ENCODE measurements at regions not wholly inside any gene's neighbourhood (a gene's known extent, or its start where the extent isn't known, plus 50 kb on each side); places are given as distances from the start of the nearest gene placed in this dataset.
"Not testable (repeated sequence)": the region's sequence is repeated elsewhere in the genome, so short reads cannot be mapped to it uniquely, and the experiment has no call there.

DNA sequence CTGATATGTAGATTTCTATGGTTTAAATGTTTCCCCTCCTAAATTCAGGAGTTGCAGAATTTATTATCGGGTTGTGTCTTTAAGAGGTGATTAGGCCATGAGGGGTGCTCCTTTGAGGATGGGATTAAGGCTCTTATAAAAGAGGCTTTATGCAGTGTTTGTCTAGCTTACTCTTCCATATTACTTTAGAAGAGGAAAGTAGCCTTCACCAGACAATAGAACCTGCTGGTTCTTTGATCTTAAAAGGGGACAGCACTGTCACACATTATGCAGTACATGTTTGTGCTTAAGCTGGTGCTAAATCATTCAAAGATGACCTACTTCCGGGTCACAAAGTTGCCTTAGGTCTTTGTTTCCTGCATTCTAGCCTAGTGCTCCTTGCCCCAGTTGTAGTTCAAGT is 81.0 kb downstream of the CPXCR1 start:
- DNase-seq = no peak
- in situ Hi-C loops (cut with MboI; ENCODE audit: low pct_unique_long_range_greater_than_20kb, low sequenced_read_pairs) = no loop called here

DNA sequence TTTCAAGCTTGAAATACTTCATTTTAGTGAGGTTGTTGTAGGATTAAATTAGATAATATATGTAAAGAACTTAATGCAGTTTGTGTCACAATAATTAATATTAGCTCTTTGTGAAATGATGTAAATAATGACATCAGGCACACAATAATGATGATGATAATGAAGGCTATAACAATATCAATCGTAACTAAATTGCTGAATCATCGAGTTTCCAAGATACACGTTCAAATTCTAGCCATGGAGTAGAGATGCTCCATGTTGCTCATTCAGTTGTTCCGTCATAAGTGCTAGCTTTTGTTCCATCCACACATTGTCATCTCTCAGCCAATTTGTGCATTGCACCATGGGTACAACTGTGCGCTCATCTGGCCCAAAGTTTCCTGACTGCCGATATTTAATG is 83.1 kb downstream of the CPXCR1 start:
- in situ Hi-C loops (cut with MboI; ENCODE audit: low pct_unique_long_range_greater_than_20kb, low sequenced_read_pairs) = no loop called here
- DNase-seq = no peak

DNA sequence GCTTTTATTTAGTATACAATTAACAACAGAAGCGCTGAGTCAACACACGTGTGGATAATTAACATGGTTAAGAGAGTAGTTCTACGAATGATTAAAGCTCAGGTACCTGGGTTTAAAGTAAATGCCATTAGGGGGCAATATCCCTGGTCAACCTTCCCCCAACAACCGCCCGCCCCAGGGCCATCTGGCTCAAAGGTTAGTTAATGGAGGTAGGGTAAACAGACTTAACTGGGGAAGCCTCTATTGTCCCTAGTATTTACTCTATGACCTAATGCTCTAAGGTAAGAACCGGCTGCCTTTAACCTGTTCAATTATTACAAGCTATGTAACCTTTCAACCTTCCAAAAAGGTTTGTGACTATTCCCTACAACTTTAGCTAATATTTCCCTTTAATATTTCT is 90.7 kb downstream of the CPXCR1 start:
- in situ Hi-C loops (cut with MboI; ENCODE audit: low pct_unique_long_range_greater_than_20kb, low sequenced_read_pairs); DNase-seq: not testable (repeated sequence)

DNA sequence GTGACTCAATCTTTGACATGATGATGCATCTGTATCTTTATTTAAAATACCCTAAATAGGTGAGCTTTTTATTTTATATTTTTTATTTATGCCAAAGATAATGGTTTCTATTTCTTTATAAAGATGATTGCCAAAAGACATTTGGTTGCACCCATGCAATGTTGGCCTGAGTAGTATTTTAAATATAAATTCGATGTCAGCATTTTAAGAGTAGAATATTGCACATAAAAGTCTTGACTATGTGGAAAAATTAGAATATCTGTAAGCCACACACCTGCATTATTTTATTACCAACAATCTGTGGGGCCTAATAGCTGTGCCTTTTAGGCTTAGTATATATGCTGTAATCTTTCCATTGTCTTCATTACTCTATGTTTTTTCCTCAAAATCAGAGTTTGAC is 91.4 kb downstream of the CPXCR1 start:
- DNase-seq = no peak

DNA sequence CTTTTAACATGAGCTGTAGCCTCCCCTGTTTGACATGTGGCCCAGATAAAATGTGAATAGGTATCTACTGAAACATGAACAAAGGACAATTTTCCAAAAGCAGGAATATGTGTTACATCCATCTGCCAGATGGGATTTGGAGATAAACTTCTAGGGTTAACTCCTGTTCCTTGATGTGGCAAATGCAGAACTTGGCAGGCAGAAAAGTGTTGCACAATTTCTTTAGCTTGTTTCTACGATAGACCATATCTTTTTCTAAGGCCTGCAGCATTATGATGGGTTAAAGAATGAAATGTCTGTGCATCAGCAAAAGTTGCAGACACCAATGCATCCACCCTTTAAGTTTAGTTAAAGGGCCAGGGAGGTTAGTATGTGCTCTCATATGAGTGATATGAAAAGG is 96.8 kb downstream of the CPXCR1 start:
- DNase-seq; in situ Hi-C loops (cut with MboI; ENCODE audit: low pct_unique_long_range_greater_than_20kb, low sequenced_read_pairs): not testable (repeated sequence)

More for the DNA sequence above, 91.4 kb downstream of the CPXCR1 start:
- in situ Hi-C loops (cut with MboI; ENCODE audit: low pct_unique_long_range_greater_than_20kb, low sequenced_read_pairs) = no loop called here

DNA sequence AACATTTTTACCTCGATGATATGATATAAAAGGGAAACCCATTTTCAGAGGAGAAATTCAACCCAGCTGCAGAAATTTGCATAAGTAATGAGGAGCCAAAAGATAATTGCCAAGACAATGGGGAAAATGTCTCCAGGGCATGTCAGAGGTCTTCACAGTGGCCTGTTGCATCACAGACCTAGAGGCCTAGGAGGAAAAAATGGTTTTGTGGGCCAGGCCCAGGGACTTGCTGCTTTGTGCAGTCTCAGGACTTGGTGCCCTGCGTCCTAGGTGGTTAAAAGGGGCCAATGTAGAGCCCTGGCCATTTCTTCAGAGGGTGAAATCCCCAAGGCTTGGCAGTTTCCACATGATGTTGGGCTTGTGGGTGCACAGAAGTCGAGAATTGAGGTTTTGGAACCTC is 106.9 kb downstream of the CPXCR1 start:
- DNase-seq = no peak
- in situ Hi-C loops (cut with MboI; ENCODE audit: low pct_unique_long_range_greater_than_20kb, low sequenced_read_pairs) = no loop called here

DNA sequence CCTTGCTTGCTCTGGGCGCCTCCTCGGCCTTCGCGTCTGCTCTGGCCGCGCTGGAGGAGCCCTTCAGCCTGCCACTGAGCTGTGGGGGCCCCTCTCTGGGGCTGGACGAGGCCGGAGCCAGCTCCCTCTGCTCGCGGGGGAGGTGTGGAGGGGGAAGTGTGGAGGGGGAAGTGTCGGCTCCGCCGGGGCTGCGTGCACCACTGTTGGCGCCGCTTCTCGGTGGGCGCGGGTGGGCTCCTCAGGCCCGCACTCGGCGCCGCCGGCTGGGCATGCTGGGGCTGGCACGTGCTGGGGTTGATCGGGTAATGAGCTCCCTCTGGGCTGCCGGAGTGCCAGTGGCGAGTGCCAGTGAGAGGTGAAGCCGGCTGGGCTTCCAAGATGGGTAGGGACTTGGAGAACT is 116.7 kb downstream of the CPXCR1 start:
- no peak for DNase-seq
- in situ Hi-C loops (cut with MboI; ENCODE audit: low pct_unique_long_range_greater_than_20kb, low sequenced_read_pairs) = no loop called here

DNA sequence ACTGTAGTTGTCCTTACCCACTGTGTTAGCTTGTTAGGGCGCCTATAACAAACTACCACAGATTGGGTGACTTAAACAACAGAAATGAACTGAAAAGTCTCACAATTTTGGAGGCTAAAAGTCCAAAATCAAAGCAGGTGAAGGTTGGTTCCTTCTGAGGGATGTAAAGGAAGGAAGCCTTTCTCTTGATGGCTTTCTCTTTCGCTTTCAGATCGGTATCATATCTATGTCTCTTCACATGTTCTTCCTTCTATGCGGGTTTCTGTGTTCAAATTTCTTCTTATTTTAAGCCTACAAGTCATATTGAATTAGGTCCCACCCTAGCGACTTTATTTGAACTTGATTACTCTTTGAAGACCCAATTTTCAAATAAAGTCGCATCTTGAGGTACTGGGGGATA is 118.6 kb downstream of the CPXCR1 start:
- in situ Hi-C loops (cut with MboI; ENCODE audit: low pct_unique_long_range_greater_than_20kb, low sequenced_read_pairs) = no loop called here
- DNase-seq = no peak

DNA sequence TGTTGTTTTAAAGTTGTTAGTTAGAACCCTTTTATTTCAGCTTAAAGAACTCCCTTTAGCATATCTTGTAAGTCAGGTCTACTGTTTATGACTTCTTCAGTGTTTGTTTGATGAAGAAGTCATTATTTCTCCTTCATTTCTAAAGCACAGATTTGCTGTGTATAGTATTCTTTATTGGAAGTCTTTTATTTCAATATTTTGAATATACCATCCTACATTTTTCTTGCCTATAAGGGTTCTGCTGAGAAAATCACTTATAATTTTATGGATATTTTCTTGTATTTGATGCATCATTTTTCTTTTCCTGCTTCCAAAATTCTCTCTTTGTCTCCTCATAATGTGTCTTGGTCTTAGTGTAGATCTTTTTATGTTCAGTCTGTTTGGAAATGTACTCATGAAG is 134.5 kb downstream of the CPXCR1 start:
- in situ Hi-C loops (cut with MboI; ENCODE audit: low pct_unique_long_range_greater_than_20kb, low sequenced_read_pairs) = no loop called here
- DNase-seq = no peak

DNA sequence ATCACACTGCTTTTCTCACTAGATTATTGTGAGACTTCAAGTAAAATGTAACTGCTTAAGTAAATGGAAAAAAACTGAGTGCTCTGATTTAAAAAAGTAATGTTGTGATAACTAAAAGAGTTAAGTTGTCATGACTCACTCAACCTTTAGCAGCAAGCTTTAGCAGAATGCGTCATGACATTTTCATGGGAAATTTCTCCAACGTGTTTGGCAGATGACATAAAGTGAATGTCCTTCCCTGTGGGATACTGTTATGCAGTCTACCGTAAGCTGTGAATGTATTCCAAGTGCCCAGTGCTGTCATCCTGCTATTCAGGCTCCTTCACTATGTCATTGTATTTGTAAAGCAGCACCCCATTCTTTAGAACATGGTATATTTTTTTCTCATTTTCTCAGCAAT is 136.2 kb downstream of the CPXCR1 start:
- in situ Hi-C loops (cut with MboI; ENCODE audit: low pct_unique_long_range_greater_than_20kb, low sequenced_read_pairs) = no loop called here
- DNase-seq = no peak

DNA sequence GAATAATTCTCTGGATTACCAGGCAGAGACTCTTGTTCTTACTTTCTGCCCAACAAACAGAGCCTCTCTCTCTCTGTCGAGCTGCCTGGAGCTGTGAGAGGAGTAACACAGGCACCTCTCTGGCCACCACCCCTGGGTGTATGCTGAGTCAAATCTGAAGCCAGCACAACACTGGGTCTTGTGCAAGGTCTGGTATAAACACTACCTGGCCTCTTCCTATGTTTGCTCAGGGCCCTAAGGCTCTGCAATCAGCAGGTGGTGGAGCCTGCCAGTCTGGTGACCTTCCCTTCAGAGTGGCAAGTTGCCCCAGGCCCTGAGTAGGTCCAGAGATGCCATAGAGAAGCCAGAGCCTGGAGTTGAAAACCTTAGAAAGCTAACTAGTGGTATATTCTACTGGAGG is 139.9 kb downstream of the CPXCR1 start:
- in situ Hi-C loops (cut with MboI; ENCODE audit: low pct_unique_long_range_greater_than_20kb, low sequenced_read_pairs) = no loop called here
- DNase-seq = no peak

DNA sequence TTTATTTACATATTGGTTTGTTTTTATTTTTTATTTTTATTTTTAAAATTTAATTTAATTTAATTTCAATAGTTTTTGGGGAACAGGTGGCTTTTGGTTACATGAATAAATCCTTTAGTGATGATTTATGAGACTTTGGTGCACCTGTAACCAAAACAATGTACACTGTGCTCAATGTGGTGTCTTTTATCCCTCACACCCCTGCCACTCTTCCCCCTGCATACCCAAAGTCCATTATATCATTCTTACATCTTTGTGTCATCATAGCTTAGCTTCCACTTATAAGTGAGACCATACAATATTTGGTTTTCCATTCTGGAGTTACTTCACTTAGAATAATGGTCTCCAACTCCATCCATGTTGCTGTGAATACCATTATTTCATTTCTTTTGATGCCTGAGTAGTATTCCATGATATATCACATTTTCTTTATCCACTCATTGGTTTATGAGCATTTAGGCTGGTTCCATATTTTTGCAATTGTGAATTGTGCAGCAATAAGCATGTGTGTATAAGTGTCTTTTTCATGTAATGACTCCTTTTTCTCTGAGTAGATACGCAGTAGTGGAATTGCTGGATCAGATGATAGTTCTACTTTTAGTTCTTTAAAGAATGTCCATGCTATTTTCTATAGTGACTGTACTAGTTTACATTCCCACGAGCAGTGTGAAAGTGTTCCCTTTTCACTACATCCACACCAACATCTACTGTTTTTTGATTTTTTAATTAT is 157.1 kb downstream of the CPXCR1 start:
- in situ Hi-C loops (cut with MboI; ENCODE audit: low pct_unique_long_range_greater_than_20kb, low sequenced_read_pairs) = no loop called here

DNA sequence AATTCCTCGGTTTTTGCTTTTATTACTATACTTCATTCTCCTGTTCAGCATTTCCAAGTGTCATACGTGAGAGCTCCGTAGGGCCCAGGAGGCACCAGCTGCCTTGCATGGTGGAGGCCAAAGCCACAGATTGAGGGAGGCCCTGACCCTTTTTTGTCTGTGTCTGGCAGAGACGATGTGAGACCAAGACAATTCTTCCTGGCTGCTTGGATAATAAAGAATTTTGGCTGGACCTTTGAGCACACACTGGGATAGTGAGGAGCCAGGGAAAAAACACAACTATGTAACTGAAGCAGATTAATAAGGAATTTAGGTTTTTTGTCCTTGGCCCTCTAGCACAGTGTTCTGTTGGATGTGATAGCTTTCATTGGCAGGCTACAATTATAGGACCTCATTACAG is 161.0 kb downstream of the CPXCR1 start:
- in situ Hi-C loops (cut with MboI; ENCODE audit: low pct_unique_long_range_greater_than_20kb, low sequenced_read_pairs) = no loop called here
- DNase-seq = no peak

More for the DNA sequence above, 157.1 kb downstream of the CPXCR1 start:
- DNase-seq = peak; percentile 50

DNA sequence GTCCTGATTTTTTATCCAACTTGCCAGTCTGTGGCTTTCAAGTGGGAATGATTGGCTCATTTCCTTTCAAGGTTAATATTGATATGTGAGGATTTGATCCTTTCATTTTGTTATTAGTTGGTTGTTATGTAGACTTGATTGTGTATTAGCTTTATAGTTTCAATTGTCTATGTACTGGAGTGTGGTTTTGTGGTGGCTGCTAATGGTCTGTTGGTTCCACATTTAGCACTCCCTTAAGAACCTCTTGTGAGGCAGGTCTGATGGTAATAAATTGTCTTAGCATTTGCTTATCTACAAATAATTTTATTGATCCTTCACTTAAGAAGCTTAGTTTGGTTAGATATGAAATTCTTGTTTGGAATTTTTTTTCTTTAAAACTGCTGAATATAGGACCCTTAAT is 190.6 kb downstream of the CPXCR1 start:
- in situ Hi-C loops (cut with MboI; ENCODE audit: low pct_unique_long_range_greater_than_20kb, low sequenced_read_pairs) = no loop called here
- DNase-seq = no peak

DNA sequence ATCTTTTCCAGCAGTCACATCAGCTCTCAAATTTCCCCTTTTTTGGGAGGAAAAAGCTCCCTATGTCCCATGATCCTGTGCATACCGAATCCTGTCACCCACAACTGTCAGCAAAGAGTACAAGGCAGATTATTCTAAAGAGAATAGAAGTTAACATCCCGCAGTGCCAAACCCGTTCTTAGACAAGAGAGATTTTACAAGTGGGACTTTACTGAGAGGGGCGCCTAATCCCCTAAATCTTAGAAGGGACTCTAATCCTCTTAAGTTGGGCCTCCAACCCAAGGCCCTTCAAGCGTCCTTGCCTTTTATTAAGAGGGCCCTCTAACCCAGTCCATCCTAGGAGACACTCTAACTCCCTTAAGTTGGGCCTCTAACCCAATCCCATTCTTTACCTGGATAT is 193.9 kb downstream of the CPXCR1 start:
- in situ Hi-C loops (cut with MboI; ENCODE audit: low pct_unique_long_range_greater_than_20kb, low sequenced_read_pairs) = no loop called here
- no peak for DNase-seq

DNA sequence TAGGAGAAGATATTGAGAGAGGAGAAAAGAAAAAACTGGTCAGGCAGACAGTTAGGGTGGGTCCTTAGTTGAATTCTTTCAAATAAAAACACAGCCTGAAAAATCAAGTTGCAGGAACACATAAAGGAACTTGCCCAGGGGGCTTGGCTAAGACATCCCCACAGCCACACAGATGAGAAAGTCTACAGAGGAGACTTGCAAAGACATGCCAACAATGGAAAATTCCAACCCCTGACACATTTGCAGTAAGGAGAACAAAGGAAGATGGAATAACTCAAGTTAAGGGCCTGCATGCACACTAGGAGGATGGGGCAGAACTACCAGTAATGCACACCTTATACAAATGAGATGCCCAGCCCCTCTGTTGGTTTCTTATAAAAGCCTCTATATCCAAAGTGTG is 197.6 kb downstream of the CPXCR1 start:
- in situ Hi-C loops (cut with MboI; ENCODE audit: low pct_unique_long_range_greater_than_20kb, low sequenced_read_pairs) = no loop called here
- no peak for DNase-seq

DNA sequence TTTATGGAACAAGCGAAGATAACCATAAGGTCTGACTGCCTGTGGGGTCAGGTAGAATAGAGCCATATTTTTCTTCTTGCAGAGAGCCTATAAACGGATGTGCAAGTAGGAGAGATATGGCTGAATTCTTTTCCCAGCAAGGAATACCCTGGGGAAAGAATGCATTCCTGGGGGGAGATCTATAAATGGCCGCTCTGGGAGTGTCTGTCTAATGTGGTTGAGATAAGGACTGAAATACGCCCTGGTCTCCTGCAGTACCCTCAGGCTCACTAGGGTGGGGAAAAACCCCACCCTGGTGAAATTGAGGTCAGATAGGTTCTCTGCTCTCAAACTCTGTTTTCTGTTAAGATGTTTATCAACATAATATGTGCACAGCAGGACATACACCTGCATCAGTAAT is 209.0 kb downstream of the CPXCR1 start:
- DNase-seq; in situ Hi-C loops (cut with MboI; ENCODE audit: low pct_unique_long_range_greater_than_20kb, low sequenced_read_pairs): not testable (repeated sequence)

DNA sequence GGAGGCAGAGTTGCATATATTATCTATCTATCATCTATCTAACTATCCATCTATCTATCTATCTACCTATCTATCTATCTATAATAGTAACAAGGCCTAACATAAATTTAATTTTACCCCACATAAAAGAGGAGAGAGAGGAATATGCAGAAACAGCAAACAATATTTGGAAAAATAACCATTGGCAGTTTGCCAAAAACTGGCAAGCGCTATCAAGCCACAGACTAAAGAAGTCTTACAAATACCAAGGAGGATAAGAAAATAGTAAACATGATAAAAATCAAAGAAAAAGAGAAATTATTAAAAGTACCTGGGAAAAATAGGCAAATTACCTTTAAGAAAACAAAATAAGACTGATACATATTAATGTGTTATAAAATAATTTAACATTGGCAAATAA is 230.8 kb downstream of the CPXCR1 start:
- in situ Hi-C loops (cut with MboI; ENCODE audit: low pct_unique_long_range_greater_than_20kb, low sequenced_read_pairs) = no loop called here
- no peak for DNase-seq

DNA sequence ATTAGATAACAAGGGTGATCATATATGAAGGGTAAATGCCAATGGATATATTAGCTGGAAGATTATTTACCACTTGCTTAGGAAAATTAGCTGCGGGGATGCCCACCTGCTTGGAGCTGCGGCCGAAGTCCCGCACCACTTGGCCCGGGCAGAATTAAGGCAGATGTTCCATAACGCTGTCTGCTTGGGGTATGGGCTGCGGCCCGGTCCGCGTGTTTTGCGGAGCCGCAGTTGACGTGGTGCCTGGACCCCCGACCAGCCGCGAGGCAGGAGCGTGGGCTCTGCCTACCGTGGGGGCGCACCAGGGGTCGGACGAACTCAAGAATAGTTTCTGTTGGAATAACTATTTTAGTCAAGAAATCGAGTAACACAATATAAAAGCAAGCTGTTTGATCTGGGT is 235.2 kb downstream of the CPXCR1 start:
- DNase-seq = no peak
- in situ Hi-C loops (cut with MboI; ENCODE audit: low pct_unique_long_range_greater_than_20kb, low sequenced_read_pairs) = no loop called here

DNA sequence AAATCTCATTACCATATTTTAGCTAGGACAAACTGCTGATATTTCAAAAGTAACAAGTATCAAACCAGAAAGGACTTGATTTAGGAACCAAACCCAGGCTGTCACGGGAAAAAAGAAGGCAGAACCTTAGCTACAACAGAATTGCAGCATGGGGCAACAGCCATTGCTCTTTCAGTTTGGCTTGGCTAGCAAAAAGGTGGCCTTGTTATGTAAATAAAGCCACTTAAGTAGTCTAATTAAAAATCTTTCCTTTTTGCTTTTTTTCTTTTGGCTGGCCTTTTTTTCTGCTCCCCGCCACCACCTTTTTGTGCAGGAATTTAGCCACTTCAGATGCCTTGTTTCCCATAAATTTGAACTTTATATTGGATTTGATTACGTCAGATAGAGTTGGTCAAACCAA is 235.9 kb downstream of the CPXCR1 start:
- no peak for DNase-seq
- in situ Hi-C loops (cut with MboI; ENCODE audit: low pct_unique_long_range_greater_than_20kb, low sequenced_read_pairs) = no loop called here

DNA sequence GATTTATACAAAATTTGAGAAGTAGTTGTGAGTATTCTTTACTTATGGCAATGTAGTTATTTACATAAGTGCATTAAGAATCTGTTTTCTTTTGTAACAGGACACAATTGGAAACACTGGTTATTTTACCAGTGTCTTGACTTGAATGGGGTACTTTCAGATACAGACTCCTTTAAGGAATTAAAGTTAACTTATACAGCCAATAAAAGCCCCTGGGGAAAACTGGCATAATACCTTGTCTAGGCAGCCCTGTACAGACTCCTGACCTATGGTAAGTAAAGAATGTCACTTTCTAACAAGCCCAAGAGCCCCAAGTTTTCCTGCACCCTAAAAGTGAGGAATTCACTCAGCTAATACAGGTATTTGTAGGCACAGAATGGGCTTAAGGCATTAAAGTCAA is 241.8 kb downstream of the CPXCR1 start:
- in situ Hi-C loops (cut with MboI; ENCODE audit: low pct_unique_long_range_greater_than_20kb, low sequenced_read_pairs) = no loop called here
- DNase-seq = no peak

Data from KBM-7 (cell line).